Kidney (tissue), 13 donors: ENCODE measurements at regions not wholly inside any gene's neighbourhood (a gene's known extent, or its start where the extent isn't known, plus 50 kb on each side); places are given as distances from the start of the nearest gene placed in this dataset.

Experiments used
- DNase-seq, 5 donors: peaks; one replicate each; pipeline ENCODE4 v3.0.0-alpha.2; 2013 to 2020
- FAIRE-seq: peaks from 2 replicates; lab custom pipeline; 2012; peaks lifted over from hg19 to GRCh38; lab: Jason Lieb, UNC
- H3K27ac ChIP-seq, 2 donors: one replicate each; pipeline ENCODE4 v1.7.0; 2013; ENCODE audit warnings: low read depth in 2 of 2, low read length in 2 of 2, inconsistent platforms in 1 of 2
- H3K27me3 ChIP-seq: one replicate; pipeline ENCODE4 v1.7.1; 2013; ENCODE audit warnings: low read length, inconsistent platforms; ENCODE audit not compliant: control insufficient read depth, insufficient read depth
- H3K36me3 ChIP-seq, 3 donors: one replicate each; pipeline versions ENCODE4 v1.7.0 to v1.7.1; 2013; ENCODE audit warnings: low read length in 3 of 3, control low read depth in 1 of 3, inconsistent platforms in 1 of 3; ENCODE audit not compliant: insufficient read depth in 3 of 3, control insufficient read depth in 2 of 3
- H3K4me1 ChIP-seq, 3 donors: one replicate each; pipeline versions ENCODE4 v1.7.0 to v1.7.1; 2013; ENCODE audit warnings: low read length in 3 of 3, inconsistent platforms in 1 of 3, low read depth in 1 of 3; ENCODE audit not compliant: control insufficient read depth in 2 of 3, insufficient read depth in 2 of 3
- H3K4me3 ChIP-seq, 3 donors: one replicate each; pipeline versions ENCODE4 v1.7.0 to v1.8.1; 2013; ENCODE audit warnings: low read length in 3 of 3, control low read depth in 1 of 3, inconsistent platforms in 1 of 3
- H3K9ac ChIP-seq, 3 donors: one replicate each; pipeline versions ENCODE4 v1.7.0 to v1.7.1; 2013; ENCODE audit warnings: low read length in 3 of 3, control low read depth in 1 of 3, inconsistent platforms in 1 of 3
- H3K9me3 ChIP-seq, 3 donors: one replicate each; pipeline versions ENCODE4 v1.7.0 to v1.7.1; 2013; ENCODE audit warnings: low read length in 3 of 3, control low read depth in 1 of 3, inconsistent platforms in 1 of 3; ENCODE audit not compliant: control insufficient read depth in 2 of 3, insufficient read depth in 1 of 3
- intact Hi-C: fragments of 100-400 bp; cut with DNase I; formaldehyde crosslinking; loops from one replicate; pipeline ENCODE4 v1.11.1; 2022
- TF ChIP-seq, protein P1 (sequence below): IDR thresholded peaks from 3 replicates; pipeline ENCODE4 v1.5.1; 2012; ENCODE audit warnings: mild to moderate bottlenecking, moderate library complexity, borderline replicate concordance; ENCODE audit not compliant: insufficient read depth; ENCODE audit errors: extremely low read depth
- donor health status: control.
- donor health status: control.
- donor health status: control.
- donor health status: control.
- donor health status: control.
- donor health status: DM: yes; HTN: yes; CAD: no.
- donor health status: Normal renal cell carcinoma (clear cell type).

DNA sequence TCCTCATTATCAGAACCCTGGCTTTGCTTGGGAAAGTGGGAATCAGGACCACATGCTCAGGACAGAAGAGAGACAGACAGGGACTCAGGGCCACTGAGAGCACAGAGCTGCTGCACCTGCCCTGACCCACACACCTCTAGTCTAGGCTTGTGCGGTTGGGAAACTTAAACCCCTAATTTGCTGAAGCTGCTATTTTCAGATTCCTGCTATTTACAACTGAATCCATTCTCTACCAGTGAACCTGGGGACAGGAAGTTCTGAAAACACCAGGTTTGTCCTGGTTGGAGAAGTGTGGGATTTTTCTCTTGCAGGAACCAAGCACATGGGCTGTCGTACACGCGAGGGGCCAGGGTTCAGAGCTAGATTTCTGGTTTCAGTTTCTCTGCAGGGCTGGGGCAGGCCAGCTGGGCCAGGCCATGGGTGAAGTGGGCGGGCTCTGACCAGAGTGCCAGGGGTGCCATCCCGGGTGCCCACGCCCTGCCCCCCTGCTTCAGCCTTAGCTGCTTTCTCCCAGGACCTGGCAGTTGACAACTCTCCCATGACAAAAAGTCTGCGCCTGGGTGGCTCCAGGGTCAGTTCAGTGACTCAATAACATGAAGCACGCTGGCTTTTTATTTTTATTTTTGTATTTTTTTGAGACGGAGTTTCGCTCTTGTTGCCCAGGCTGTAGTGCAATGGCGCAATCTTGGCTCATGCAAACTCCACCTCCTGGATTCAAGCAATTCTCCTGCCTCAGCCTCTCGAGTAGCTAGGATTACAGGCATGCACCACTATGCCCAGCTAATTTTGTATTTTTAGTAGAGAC lies 51.3 kb upstream of the SLC1A4 start:
- no peak overlapping the region for H3K9ac ChIP-seq
- no peaks in the 10 kb centered on the region for H3K4me1 ChIP-seq
- peak overlapping the region in 1 of 3 donors; percentile 36 for H3K4me3 ChIP-seq
- no peak overlapping the region for H3K27ac ChIP-seq
- no peaks in the 10 kb centered on the region for H3K36me3 ChIP-seq
- no peaks in the 10 kb centered on the region for H3K9me3 ChIP-seq
- H3K27me3 ChIP-seq: no peaks in the 10 kb centered on the region
- intact Hi-C loops: no loop called here
- TF ChIP-seq, protein P1, sequence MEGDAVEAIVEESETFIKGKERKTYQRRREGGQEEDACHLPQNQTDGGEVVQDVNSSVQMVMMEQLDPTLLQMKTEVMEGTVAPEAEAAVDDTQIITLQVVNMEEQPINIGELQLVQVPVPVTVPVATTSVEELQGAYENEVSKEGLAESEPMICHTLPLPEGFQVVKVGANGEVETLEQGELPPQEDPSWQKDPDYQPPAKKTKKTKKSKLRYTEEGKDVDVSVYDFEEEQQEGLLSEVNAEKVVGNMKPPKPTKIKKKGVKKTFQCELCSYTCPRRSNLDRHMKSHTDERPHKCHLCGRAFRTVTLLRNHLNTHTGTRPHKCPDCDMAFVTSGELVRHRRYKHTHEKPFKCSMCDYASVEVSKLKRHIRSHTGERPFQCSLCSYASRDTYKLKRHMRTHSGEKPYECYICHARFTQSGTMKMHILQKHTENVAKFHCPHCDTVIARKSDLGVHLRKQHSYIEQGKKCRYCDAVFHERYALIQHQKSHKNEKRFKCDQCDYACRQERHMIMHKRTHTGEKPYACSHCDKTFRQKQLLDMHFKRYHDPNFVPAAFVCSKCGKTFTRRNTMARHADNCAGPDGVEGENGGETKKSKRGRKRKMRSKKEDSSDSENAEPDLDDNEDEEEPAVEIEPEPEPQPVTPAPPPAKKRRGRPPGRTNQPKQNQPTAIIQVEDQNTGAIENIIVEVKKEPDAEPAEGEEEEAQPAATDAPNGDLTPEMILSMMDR: no peak
- peak in 2 of 5 donors; percentile 22 to 75 for DNase-seq
- FAIRE-seq: no peak

DNA sequence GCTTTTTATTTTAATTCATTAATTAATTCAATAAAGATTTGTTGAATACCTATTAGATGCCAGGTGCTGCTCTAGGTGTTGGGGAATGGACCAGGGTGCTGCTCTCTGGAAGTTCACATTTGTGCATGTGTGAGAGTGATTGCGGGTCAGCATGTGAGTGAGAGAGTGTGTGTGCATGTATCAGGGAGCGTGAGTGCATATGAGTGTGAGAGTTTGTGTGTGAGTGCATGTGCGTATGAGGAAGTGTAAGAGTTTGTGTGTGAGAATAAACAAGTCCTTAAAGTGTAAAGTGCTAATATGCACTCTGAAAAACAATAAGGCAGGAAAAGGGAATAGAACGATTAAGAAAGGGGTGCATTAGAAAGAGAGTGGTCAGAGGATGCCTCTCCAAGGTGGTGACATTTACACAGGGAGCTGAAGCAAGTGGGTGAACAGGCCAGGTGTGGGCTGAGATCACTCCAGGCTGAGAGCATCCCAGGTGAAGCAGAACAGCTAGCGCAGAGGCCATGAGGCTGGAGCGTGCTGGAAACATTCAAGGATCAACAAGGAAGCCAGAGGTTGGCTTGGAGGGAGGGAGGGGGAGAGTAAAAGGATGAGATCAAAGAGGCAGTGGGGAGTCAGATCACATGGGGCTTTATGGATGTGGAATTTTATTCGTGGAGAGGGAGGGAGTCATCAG lies 50.5 kb upstream of the SLC1A4 start:
- Histone ChIP-seq H3K27ac (no peak overlapping the region), H3K9me3 (no peaks in the 10 kb centered on the region), H3K36me3 (no peaks in the 10 kb centered on the region), H3K27me3 (no peaks in the 10 kb centered on the region), H3K4me1 (no peaks in the 10 kb centered on the region), H3K4me3 (no peak overlapping the region), H3K9ac (no peak overlapping the region)
- DNase-seq: no peak
- no peak for FAIRE-seq
- intact Hi-C loops: no loop called here
- TF ChIP-seq, protein P1: no peak

DNA sequence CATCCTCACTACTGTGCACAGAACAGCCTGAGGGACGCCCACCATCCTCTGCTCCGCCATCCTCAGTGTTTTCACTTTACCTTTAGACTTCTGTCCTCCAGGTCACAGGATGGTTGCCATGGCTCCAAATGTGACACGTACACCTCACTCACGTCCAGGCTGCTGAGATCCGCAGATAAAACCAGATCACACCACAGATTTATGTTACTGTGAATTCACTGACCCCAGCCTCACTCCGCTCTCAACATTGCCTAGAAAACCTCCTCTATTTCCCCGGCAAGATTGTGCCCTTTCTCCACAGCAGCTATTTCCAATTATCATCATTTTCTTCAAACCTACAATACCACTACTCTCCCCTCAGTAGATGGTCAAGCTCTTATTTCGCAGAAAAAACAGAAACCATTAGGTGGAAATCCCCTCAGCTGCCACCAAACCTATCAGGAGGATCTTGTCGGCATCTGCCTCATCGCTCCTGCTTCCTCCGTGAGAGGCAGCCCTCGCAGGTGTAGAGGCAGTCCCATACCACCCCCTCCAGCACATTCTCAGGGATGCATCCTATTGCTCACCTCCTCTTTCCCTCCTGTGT lies 49.8 kb upstream of the SLC1A4 start:
- no peak overlapping the region for H3K27ac ChIP-seq
- no peak overlapping the region for H3K4me3 ChIP-seq
- DNase-seq (no peak), FAIRE-seq (no peak)
- H3K9ac ChIP-seq: no peak overlapping the region
- TF ChIP-seq, protein P1: no peak
- no peaks in the 10 kb centered on the region for H3K9me3 ChIP-seq
- no peaks in the 10 kb centered on the region for H3K27me3 ChIP-seq
- no peaks in the 10 kb centered on the region for H3K4me1 ChIP-seq
- intact Hi-C loops: no loop called here
- no peaks in the 10 kb centered on the region for H3K36me3 ChIP-seq
